H1 (cell line): ENCODE measurements at regions not wholly inside any gene's neighbourhood (a gene's known extent, or its start where the extent isn't known, plus 50 kb on each side); places are given as distances from the start of the nearest gene placed in this dataset.

Experiments
- CTCF ChIA-PET: fragments of 300-600 bp; sonication (Branson Sonifier 250); formaldehyde crosslinking; loops from one replicate; lab custom pipeline; 2021; ENCODE audit not compliant: partially characterized antibody; lab: Charles Lee
- POLR2A ChIA-PET: fragments of 300-600 bp; sonication (Branson Sonifier 250); formaldehyde crosslinking; loops from one replicate; lab custom pipeline; 2021; ENCODE audit warnings: inconsistent platforms; ENCODE audit not compliant: partially characterized antibody; lab: Charles Lee
- DNase-seq, 2 experiments: peaks; one replicate each; pipeline versions ENCODE4 v3.0.0 to v3.0.0-alpha.2; 2010 to 2022; ENCODE audit warnings: low spot score in 2 of 2, low read depth in 1 of 2, mixed read lengths in 1 of 2
- FAIRE-seq: peaks from 2 replicates; lab custom pipeline; 2011; peaks lifted over from hg19 to GRCh38; lab: Jason Lieb, UNC
- H2AFZ ChIP-seq: 2 replicates; pipeline ENCODE4 v1.8.1; 2012; ENCODE audit warnings: low read length, inconsistent platforms
- H2AK5ac ChIP-seq: 2 replicates; pipeline ENCODE4 v1.6.1; 2013; ENCODE audit warnings: low read depth, low read length
- H2BK120ac ChIP-seq: replicated peaks from 2 replicates; pipeline ENCODE3; 2013; ENCODE audit warnings: low read depth, low read length, inconsistent platforms
- H2BK12ac ChIP-seq: 2 replicates; pipeline ENCODE4 v1.6.1; 2013; ENCODE audit warnings: low read depth, low read length
- H2BK15ac ChIP-seq: 2 replicates; pipeline ENCODE4 v1.6.1; 2013; ENCODE audit warnings: low read length
- H2BK20ac ChIP-seq: 2 replicates; pipeline ENCODE4 v1.6.1; 2013; ENCODE audit warnings: low read length
- H2BK5ac ChIP-seq: 2 replicates; pipeline ENCODE4 v1.6.1; 2013; ENCODE audit warnings: low read depth, low read length
- H3K14ac ChIP-seq: 2 replicates; pipeline ENCODE4 v1.6.1; 2013; ENCODE audit warnings: inconsistent platforms; ENCODE audit not compliant: insufficient read length
- H3K18ac ChIP-seq: 2 replicates; pipeline ENCODE4 v1.6.1; 2013; ENCODE audit warnings: low read length; ENCODE audit errors: extremely low read depth
- H3K23ac ChIP-seq: 2 replicates; pipeline ENCODE4 v1.6.1; 2013; ENCODE audit warnings: inconsistent platforms; ENCODE audit not compliant: insufficient read length
- H3K23me2 ChIP-seq: 2 replicates; pipeline ENCODE4 v1.6.1; 2013; ENCODE audit warnings: low read depth, low read length
- H3K27ac ChIP-seq: 2 replicates; pipeline ENCODE4 v1.6.1; 2011; ENCODE audit warnings: low read depth, low read length, inconsistent platforms
- H3K27me3 ChIP-seq, 4 experiments: replicated peaks in 1 of 4; 1 replicate in 1 of 4; 2 replicates in 3 of 4; pipeline versions ENCODE4 v1.6.1 to v1.8.1; 2011 to 2013; ENCODE audit warnings: low read length in 3 of 4, mild to moderate bottlenecking in 3 of 4, inconsistent platforms in 2 of 4, mixed read lengths in 2 of 4, moderate library complexity in 1 of 4; ENCODE audit not compliant: control insufficient read depth in 3 of 4, insufficient read depth in 3 of 4; ENCODE audit errors: extremely low read depth in 1 of 4
- H3K36me3 ChIP-seq, 4 experiments: 2 replicates each; pipeline versions ENCODE4 v1.6.1 to v1.8.1; 2011 to 2013; ENCODE audit warnings: mild to moderate bottlenecking in 4 of 4, low read length in 3 of 4, moderate library complexity in 2 of 4, control low read depth in 1 of 4, inconsistent platforms in 1 of 4; ENCODE audit not compliant: insufficient read depth in 4 of 4, control insufficient read depth in 2 of 4
- H3K4ac ChIP-seq: replicated peaks from 2 replicates; pipeline ENCODE3; 2013; ENCODE audit warnings: low read length, low read depth, mixed read lengths, inconsistent platforms; ENCODE audit not compliant: insufficient read length
- H3K4me1 ChIP-seq, 4 experiments: replicated peaks in 1 of 4; 1 replicate in 1 of 4; 2 replicates in 3 of 4; pipeline versions ENCODE4 v1.6.1 to v1.8.1; 2011 to 2013; ENCODE audit warnings: low read length in 3 of 4, inconsistent platforms in 2 of 4, mixed read lengths in 1 of 4; ENCODE audit not compliant: insufficient read depth in 4 of 4, control insufficient read depth in 3 of 4
- H3K4me2 ChIP-seq, 2 experiments: 2 replicates each; pipeline versions ENCODE4 v1.6.1 to v1.8.1; 2011 to 2013; ENCODE audit warnings: low read depth in 2 of 2, low read length in 2 of 2, control low read depth in 1 of 2, inconsistent platforms in 1 of 2, mild to moderate bottlenecking in 1 of 2; ENCODE audit not compliant: insufficient read depth in 1 of 2
- H3K4me3 ChIP-seq, 4 experiments: fragments of 200-600, 300-600 bp in 1 of 4; sonication (generic), shearing (Covaris generic), sonication (Bioruptor Twin) in 1 of 4; 2 replicates each; pipeline versions ENCODE4 v1.5.1 to v1.8.1; 2011 to 2016; ENCODE audit warnings: low read length in 4 of 4, low read depth in 3 of 4, control low read depth in 2 of 4, inconsistent platforms in 2 of 4, mild to moderate bottlenecking in 2 of 4, mixed read lengths in 1 of 4, moderate library complexity in 1 of 4; ENCODE audit not compliant: insufficient read depth in 2 of 4; ENCODE audit errors: extremely low read depth in 1 of 4
- H3K56ac ChIP-seq: replicated peaks from 2 replicates; pipeline ENCODE3; 2013; ENCODE audit warnings: low read depth, mild to moderate bottlenecking, mixed read lengths, low read length, inconsistent platforms; ENCODE audit not compliant: insufficient read length
- H3K79me1 ChIP-seq: 2 replicates; pipeline ENCODE4 v1.6.1; 2013; ENCODE audit warnings: low read depth, low read length, control low read depth
- H3K79me2 ChIP-seq, 2 experiments: 2 replicates each; pipeline versions ENCODE4 v1.6.1 to v1.8.1; 2012 to 2013; ENCODE audit warnings: low read length in 2 of 2, mild to moderate bottlenecking in 2 of 2, inconsistent platforms in 1 of 2; ENCODE audit not compliant: insufficient read depth in 2 of 2, control insufficient read depth in 1 of 2
- H3K9ac ChIP-seq, 4 experiments: replicated peaks in 1 of 4; 1 replicate in 1 of 4; 2 replicates in 3 of 4; pipeline versions ENCODE4 v1.6.1 to v1.8.1; 2011 to 2013; ENCODE audit warnings: low read depth in 3 of 4, low read length in 3 of 4, control low read depth in 2 of 4, mild to moderate bottlenecking in 2 of 4, moderate library complexity in 2 of 4, inconsistent platforms in 1 of 4; ENCODE audit errors: extremely low read depth in 1 of 4
- H3K9me3 ChIP-seq, 2 experiments: 2 replicates each; pipeline versions ENCODE4 v1.6.1 to v1.8.1; 2012 to 2013; ENCODE audit warnings: mild to moderate bottlenecking in 2 of 2, moderate library complexity in 2 of 2, control low read depth in 1 of 2, inconsistent platforms in 1 of 2, low read depth in 1 of 2, low read length in 1 of 2, mixed read lengths in 1 of 2; ENCODE audit not compliant: insufficient read depth in 2 of 2
- H4K20me1 ChIP-seq, 2 experiments: replicated peaks in 1 of 2; 2 replicates each; pipeline versions ENCODE3 to v1.8.1; 2011 to 2013; ENCODE audit warnings: inconsistent platforms in 2 of 2, low read length in 2 of 2, mild to moderate bottlenecking in 1 of 2; ENCODE audit not compliant: insufficient read depth in 2 of 2, control insufficient read depth in 1 of 2
- H4K5ac ChIP-seq: 2 replicates; pipeline ENCODE4 v1.6.1; 2013; ENCODE audit warnings: low read length, low read depth, mixed read lengths, inconsistent platforms; ENCODE audit not compliant: insufficient read length
- H4K8ac ChIP-seq: 2 replicates; pipeline ENCODE4 v1.8.0; 2013; ENCODE audit warnings: mild to moderate bottlenecking, moderate library complexity, low read length, inconsistent platforms; ENCODE audit not compliant: insufficient read depth; ENCODE audit errors: extremely low read depth
- H4K91ac ChIP-seq: replicated peaks from 2 replicates; pipeline ENCODE3; 2013; ENCODE audit warnings: low read length, mixed read lengths, inconsistent platforms; ENCODE audit not compliant: insufficient read length
- ASH2L ChIP-seq: fragments of 200-600, 300-600 bp; sonication (generic); IDR thresholded peaks from one replicate; pipeline ENCODE4 v1.7.1; 2017; ENCODE audit warnings: low read length
- ATF3 ChIP-seq: IDR thresholded peaks from 2 replicates; pipeline ENCODE4 v1.6.1; 2011; ENCODE audit warnings: low read depth, mild to moderate bottlenecking, low read length; ENCODE audit not compliant: insufficient read depth
- CHD1 ChIP-seq: IDR thresholded peaks from 2 replicates; pipeline ENCODE4 v1.6.1; 2012; ENCODE audit warnings: low read depth, low read length, improper control_type of control experiment
- CTBP2 ChIP-seq: IDR thresholded peaks from 2 replicates; pipeline ENCODE4 v1.7.0; 2011; ENCODE audit warnings: borderline replicate concordance, mild to moderate bottlenecking, moderate library complexity, mixed read lengths, low read length; ENCODE audit not compliant: insufficient read depth, insufficient read length
- EGR1 ChIP-seq: IDR thresholded peaks from 2 replicates; pipeline ENCODE4 v1.6.1; 2011; ENCODE audit warnings: low read depth, low read length, borderline replicate concordance
- EZH2 ChIP-seq: fragments of 200-600 bp; sonication (generic); IDR thresholded peaks from 2 replicates; pipeline ENCODE4 v1.7.1; 2012; ENCODE audit warnings: low read depth, mild to moderate bottlenecking, moderate library complexity, low read length, inconsistent platforms; ENCODE audit not compliant: severe bottlenecking
- JUN ChIP-seq: IDR thresholded peaks from 2 replicates; pipeline ENCODE4 v1.6.1; 2011; ENCODE audit warnings: low read depth, mild to moderate bottlenecking, improper control_type of control experiment, low read length
- KDM5A ChIP-seq: fragments of 200-600 bp; IDR thresholded peaks from 2 replicates; pipeline ENCODE4 v1.7.1; 2012; ENCODE audit warnings: mild to moderate bottlenecking, low read length, inconsistent platforms, mixed read lengths
- RBBP5 ChIP-seq: IDR thresholded peaks from 2 replicates; pipeline ENCODE4 v1.7.1; 2012; ENCODE audit warnings: low read depth, mild to moderate bottlenecking, inconsistent platforms, low read length, moderate library complexity, borderline replicate concordance
- RNF2 ChIP-seq: fragments of 200-900, 300-1000 bp; sonication (generic); IDR thresholded peaks from 2 replicates; pipeline ENCODE4 v1.7.1; 2016; ENCODE audit warnings: borderline replicate concordance, low read depth, mild to moderate bottlenecking, antibody characterized with exemption, low read length; ENCODE audit not compliant: poor library complexity, severe bottlenecking; ENCODE audit errors: missing control alignments
- SP2 ChIP-seq: IDR thresholded peaks from 2 replicates; pipeline ENCODE4 v1.6.1; 2012; ENCODE audit warnings: mild to moderate bottlenecking, low read length, inconsistent platforms
- TAF1 ChIP-seq: IDR thresholded peaks from 2 replicates; pipeline ENCODE4 v1.6.1; 2011; ENCODE audit warnings: mild to moderate bottlenecking, low read depth, low read length
- WGBS, 2 experiments: shearing (Covaris generic) in 1 of 2; methylation state at CpG; one replicate each; pipeline versions ENCODE4 v1.1.6 to v1.1.7; 2013 to 2015; ENCODE audit warnings: low lambda C conversion rate in 2 of 2, mixed read lengths in 2 of 2, inconsistent platforms in 1 of 2, low coverage in 1 of 2, missing lambda C conversion rate in 1 of 2; ENCODE audit not compliant: insufficient replicate concordance in 2 of 2, insufficient coverage in 1 of 2, insufficient read length in 1 of 2; ENCODE audit errors: extremely low coverage in 1 of 2, missing lambda C conversion rate in 1 of 2; 5-methylcytosine and 5-hydroxymethylcytosine counted together
- TF ChIP-seq, protein P1 (sequence below): IDR thresholded peaks from 2 replicates; pipeline ENCODE4 v1.6.1; 2012; ENCODE audit warnings: inconsistent platforms

- ChIA-PET POLR2A (no interaction called here), CTCF (interaction anchor here (0.7 kb wide), 1 partner anchor 1130 kb away, joined by 4 read pairs; no protein-coding TSS in a partner anchor)
- Histone ChIP-seq H2BK5ac (no peak overlapping the region), H3K4me1 (peaks cover 0 to 3% (median 2%) of the 10 kb centered on the region in 4 experiments; a peak in 2 of 7 replicates), H4K91ac (no peak overlapping the region), H4K5ac (no peak overlapping the region), H3K4me2 (no peak overlapping the region), H2AFZ (no peak overlapping the region), H3K4ac (no peak overlapping the region), H3K56ac (no peak overlapping the region), H2AK5ac (no peak overlapping the region), H3K27me3 (no peaks in the 10 kb centered on the region), H3K18ac (no peak overlapping the region), H3K23me2 (no peaks in the 10 kb centered on the region), H2BK15ac (no peak overlapping the region), H3K79me2 (no peaks in the 10 kb centered on the region), H3K14ac (no peak overlapping the region), H2BK20ac (no peak overlapping the region), H3K23ac (no peak overlapping the region), H3K36me3 (no peaks in the 10 kb centered on the region; a peak in 1 of 8 replicates), H3K79me1 (no peaks in the 10 kb centered on the region), H3K4me3 (no peak overlapping the region), H4K8ac (no peak overlapping the region), H3K9ac (no peak overlapping the region), H4K20me1 (no peaks in the 10 kb centered on the region), H2BK120ac (no peak overlapping the region), H3K9me3 (no peaks in the 10 kb centered on the region), H2BK12ac (no peak overlapping the region), H3K27ac (no peak overlapping the region)
- DNase-seq (no peak), FAIRE-seq (no peak)
- WGBS, 2 experiments: 87% methylated on average over 2 of the region's 2 CpGs; no CpG with 5 or more reads in 1 of the 2 experiments
- no peak for TF ChIP-seq SP2
- no peak for TF ChIP-seq JUN
- TF ChIP-seq KDM5A: no peak
- TF ChIP-seq TAF1: no peak
- no peak for TF ChIP-seq CHD1
- TF ChIP-seq ATF3: no peak
- no peak for TF ChIP-seq EGR1
- no peak for TF ChIP-seq ASH2L
- TF ChIP-seq, protein P1, sequence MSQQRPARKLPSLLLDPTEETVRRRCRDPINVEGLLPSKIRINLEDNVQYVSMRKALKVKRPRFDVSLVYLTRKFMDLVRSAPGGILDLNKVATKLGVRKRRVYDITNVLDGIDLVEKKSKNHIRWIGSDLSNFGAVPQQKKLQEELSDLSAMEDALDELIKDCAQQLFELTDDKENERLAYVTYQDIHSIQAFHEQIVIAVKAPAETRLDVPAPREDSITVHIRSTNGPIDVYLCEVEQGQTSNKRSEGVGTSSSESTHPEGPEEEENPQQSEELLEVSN: no peak
- TF ChIP-seq RBBP5: no peak
- no peak for TF ChIP-seq EZH2
- TF ChIP-seq CTBP2: no peak
- no peak for TF ChIP-seq RNF2
Observed at GRCh38 chr6:147035886-147036285, 168.3 kb upstream of the STXBP5 start.
